ENCODE measurements at regions not wholly inside any gene's neighbourhood (a gene's known extent, or its start where the extent isn't known, plus 50 kb on each side); places are given as distances from the start of the nearest gene placed in this dataset.

- no peak for TF ChIP-seq CHD7 (IDR thresholded peaks at IDR 0.05; ENCODE audit: insufficient replicate concordance, low read length)
- TF ChIP-seq SP2 (IDR thresholded peaks at IDR 0.05; ENCODE audit: low read length): no peak
- no peak for TF ChIP-seq ATF3 (IDR thresholded peaks at IDR 0.05; ENCODE audit: insufficient read depth, low read depth, low read length)
- TF ChIP-seq BRCA1 (IDR thresholded peaks at IDR 0.05; ENCODE audit: low read depth, low read length): no peak
- TF ChIP-seq NRF1 (IDR thresholded peaks at IDR 0.05; ENCODE audit: low read depth, low read length): no peak
- TF ChIP-seq SUZ12 (IDR thresholded peaks at IDR 0.05; ENCODE audit: low read length): no peak
- no peak for TF ChIP-seq EP300 (IDR thresholded peaks at IDR 0.05; ENCODE audit: borderline replicate concordance in 1 of 2, low read depth in 2 of 2, low read length in 2 of 2)
- no peak for TF ChIP-seq USF2 (IDR thresholded peaks at IDR 0.05; ENCODE audit: low read length)
- no peak for TF ChIP-seq MAX (IDR thresholded peaks at IDR 0.05)
- no peak for TF ChIP-seq CTBP2 (IDR thresholded peaks at IDR 0.05; ENCODE audit: borderline replicate concordance, insufficient read depth, insufficient read length, low read length)
Measured at GRCh38 chr3:36192901-36193300, 187.4 kb upstream of the STAC start (continued).

Data from H1 (cell line).